ENCODE measurements at regions not wholly inside any gene's neighbourhood (a gene's known extent, or its start where the extent isn't known, plus 50 kb on each side); places are given as distances from the start of the nearest gene placed in this dataset.

DNA sequence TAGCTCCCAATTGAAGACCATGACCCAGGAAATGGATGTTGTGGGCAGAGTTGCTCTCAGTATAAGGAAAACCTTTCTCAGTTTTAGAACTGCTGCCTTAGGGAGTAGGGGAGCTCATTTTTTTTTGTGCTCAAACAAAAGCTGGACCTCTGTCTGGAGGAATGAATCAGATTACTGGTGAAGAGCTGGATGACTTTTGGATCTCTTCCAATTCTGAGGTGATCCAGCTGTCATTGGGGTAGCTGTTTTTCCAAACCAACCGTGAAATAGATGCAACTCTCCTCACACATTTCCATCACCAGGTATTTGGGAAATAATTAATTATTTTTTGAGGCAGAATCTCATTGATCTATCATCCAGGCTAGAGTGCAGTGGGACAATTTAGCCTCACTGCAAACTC, 251.3 kb upstream of the PLET1 start:
- no peak for DNase-seq
- TF ChIP-seq CTCF (IDR thresholded peaks at IDR 0.05) (no peak), POLR2A (IDR thresholded peaks at IDR 0.05) (no peak)
- Histone ChIP-seq H3K27ac (no peak overlapping the region), H3K4me1 (no peaks in the 10 kb centered on the region), H3K4me3 (no peak overlapping the region), H3K9me3 (no peaks in the 10 kb centered on the region), H3K27me3 (peaks cover 0 to 3% (median 0%) of the 10 kb centered on the region in 4 donors), H3K36me3 (no peaks in the 10 kb centered on the region)
- WGBS, 2 donors, result 50 to 57% methylated on average over 1 of the region's 1 CpG
- intact Hi-C loops (cut with DNase I), result no loop called here

DNA sequence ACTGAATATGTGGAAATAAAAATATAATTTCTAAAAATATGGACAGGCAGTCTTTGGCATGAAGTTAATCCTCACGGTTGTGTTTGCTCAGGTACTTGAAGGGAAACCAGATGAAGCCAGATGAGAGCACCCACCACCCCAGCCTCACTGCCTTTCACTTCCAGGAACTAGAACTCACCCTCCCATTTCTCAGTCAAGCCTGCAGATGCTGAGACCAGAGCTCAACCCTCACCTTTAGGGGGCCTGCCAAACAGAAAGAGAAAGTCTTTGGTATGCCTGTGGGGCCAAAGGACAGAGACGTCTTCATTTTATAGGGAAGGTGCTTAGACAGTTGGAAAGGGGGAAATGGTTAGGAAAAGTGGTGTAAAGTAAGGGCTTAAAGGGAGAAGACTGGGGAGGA, 252.8 kb upstream of the PLET1 start:
- H3K27me3 ChIP-seq, result peaks cover 0 to 3% (median 0%) of the 10 kb centered on the region in 4 donors
- H3K4me3 ChIP-seq, result no peak overlapping the region
- DNase-seq, result no peak
- no peaks in the 10 kb centered on the region for H3K9me3 ChIP-seq
- no peak overlapping the region for H3K27ac ChIP-seq
- TF ChIP-seq CTCF (IDR thresholded peaks at IDR 0.05) (no peak), POLR2A (IDR thresholded peaks at IDR 0.05) (no peak)
- 67 to 86% methylated on average over 2 of the region's 2 CpGs for WGBS, 2 donors
- no peaks in the 10 kb centered on the region for H3K36me3 ChIP-seq
- H3K4me1 ChIP-seq, result no peaks in the 10 kb centered on the region
- intact Hi-C loops (cut with DNase I), result no loop called here

- 50 to 58% methylated on average over 5 of the region's 5 CpGs for WGBS, 2 donors
- intact Hi-C loops (cut with DNase I), result no loop called here
- Histone ChIP-seq H3K4me3 (no peak overlapping the region), H3K9me3 (no peaks in the 10 kb centered on the region), H3K4me1 (no peaks in the 10 kb centered on the region), H3K27me3 (peaks cover 0 to 3% (median 0%) of the 10 kb centered on the region in 4 donors), H3K36me3 (no peaks in the 10 kb centered on the region), H3K27ac (no peak overlapping the region)
- DNase-seq, result no peak
- TF ChIP-seq POLR2A (IDR thresholded peaks at IDR 0.05), result no peak
- no peak for TF ChIP-seq CTCF (IDR thresholded peaks at IDR 0.05)
These were observed 253.5 kb upstream of the PLET1 start for GRCh38 chr11:112514011-112514740.

DNA sequence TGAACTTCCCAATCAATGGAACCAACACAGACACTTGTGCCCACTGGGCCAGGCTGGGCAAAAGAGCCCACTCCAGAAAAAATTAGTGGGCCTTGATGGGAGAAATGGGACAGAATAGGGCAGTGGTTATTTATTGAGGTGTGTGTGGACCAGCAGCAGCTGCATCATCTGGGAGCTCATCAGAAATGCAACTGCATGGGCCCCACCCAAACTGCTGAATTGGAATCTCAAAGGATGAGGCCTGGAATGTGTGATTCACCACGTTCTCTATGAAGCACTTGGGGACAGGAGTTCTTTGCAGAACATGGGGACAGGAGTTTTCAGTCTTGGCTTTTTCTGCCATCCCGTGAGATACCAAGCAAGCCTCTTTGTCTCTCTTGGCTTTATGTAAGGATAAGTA, 255.6 kb upstream of the PLET1 start:
- WGBS, 2 donors, result 75% methylated on average over 2 of the region's 2 CpGs
- Histone ChIP-seq H3K27me3 (peaks cover 0 to 3% (median 0%) of the 10 kb centered on the region in 4 donors), H3K36me3 (no peaks in the 10 kb centered on the region), H3K4me3 (no peak overlapping the region), H3K9me3 (no peaks in the 10 kb centered on the region), H3K4me1 (no peaks in the 10 kb centered on the region), H3K27ac (no peak overlapping the region)
- TF ChIP-seq POLR2A (IDR thresholded peaks at IDR 0.05) (no peak), CTCF (IDR thresholded peaks at IDR 0.05) (no peak)
- intact Hi-C loops (cut with DNase I), result no loop called here
- no peak for DNase-seq

- Histone ChIP-seq H3K4me1 (no peaks in the 10 kb centered on the region), H3K27ac (no peak overlapping the region), H3K27me3 (peaks cover 0 to 3% (median 0%) of the 10 kb centered on the region in 4 donors), H3K4me3 (no peak overlapping the region), H3K9me3 (no peaks in the 10 kb centered on the region), H3K36me3 (no peaks in the 10 kb centered on the region)
- WGBS, 2 donors, result 73 to 84% methylated on average over 2 of the region's 2 CpGs
- no peak for TF ChIP-seq POLR2A (IDR thresholded peaks at IDR 0.05)
- TF ChIP-seq CTCF (IDR thresholded peaks at IDR 0.05), result no peak
- DNase-seq, result no peak
- intact Hi-C loops (cut with DNase I), result no loop called here
These were observed 256.1 kb upstream of the PLET1 start for GRCh38 chr11:112516755-112517154.
